ENCODE measurements at regions not wholly inside any gene's neighbourhood (a gene's known extent, or its start where the extent isn't known, plus 50 kb on each side); places are given as distances from the start of the nearest gene placed in this dataset.
"Not testable (repeated sequence)": the region's sequence is repeated elsewhere in the genome, so short reads cannot be mapped to it uniquely, and the experiment has no call there.

DNA sequence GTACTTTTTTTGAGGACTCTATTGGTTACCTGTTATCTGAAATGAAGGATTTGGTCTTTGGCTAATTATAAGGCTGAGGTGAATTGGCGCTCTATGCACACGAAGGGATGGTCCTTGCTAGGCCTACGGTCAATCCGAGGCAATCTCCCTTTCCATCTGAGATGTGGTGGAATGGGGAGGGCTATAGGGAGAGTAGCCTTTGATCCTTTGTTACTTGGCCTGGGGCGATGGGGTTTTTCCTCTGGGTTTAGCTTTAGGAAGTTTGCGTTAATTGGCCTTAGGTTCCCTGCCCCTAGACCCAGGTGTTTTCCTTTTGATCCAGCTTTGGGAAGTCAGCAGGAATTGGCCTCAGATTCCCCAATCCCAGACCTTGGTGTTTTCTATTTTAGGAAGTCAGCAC lies 102.1 kb upstream of the C9orf72 start:
- no peak for DNase-seq

GRCh38 chr9:27676827-27677226 lies 103.5 kb upstream of the C9orf72 start:
- DNase-seq: no peak

GRCh38 chr9:27679338-27679737 lies 106.1 kb upstream of the C9orf72 start:
- no peak for DNase-seq

- no peak for DNase-seq
Measured at GRCh38 chr9:27683181-27683580, 109.9 kb upstream of the C9orf72 start.

DNA sequence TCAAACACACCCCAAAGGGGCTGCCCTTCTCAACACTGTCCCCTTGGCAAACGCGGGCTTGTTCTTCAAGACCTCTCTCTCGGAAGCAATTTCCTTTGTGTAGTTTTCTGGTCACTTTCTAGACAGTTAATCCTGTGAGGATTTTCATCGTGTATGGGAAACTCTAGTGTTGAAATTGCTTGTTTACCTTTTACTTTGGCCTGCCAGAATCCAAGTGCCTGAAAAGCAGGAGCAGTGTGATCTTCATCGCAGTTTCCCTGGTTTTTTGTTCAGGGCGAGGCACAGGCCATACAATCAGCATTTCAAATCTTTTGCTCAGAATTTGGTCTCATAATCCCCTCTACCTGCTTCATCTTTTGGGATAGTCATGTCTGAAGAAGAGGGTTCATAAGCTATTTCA lies 115.7 kb upstream of the C9orf72 start:
- no peak for DNase-seq

DNA sequence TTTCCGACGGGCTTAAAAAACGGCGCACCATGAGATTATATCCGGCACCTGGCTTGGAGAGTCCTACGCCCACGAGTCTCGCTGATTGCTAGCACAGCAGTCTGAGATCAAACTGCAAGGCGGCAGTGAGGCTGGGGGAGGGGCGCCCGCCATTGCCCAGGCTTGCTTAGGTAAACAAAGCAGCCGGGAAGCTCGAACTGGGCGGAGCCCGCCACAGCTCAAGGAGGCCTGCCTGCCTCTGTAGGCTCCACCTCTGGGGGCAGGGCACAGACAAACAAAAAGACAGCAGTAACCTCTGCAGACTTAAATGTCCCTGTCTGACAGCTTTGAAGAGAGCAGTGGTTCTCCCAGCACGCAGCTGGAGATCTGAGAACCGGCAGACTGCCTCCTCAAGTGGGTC lies 117.5 kb upstream of the C9orf72 start:
- not testable (repeated sequence) for DNase-seq

GRCh38 chr9:27699621-27700020 lies 126.3 kb upstream of the C9orf72 start:
- DNase-seq: no peak

GRCh38 chr9:27701016-27701415 lies 127.7 kb upstream of the C9orf72 start:
- no peak for DNase-seq

DNA sequence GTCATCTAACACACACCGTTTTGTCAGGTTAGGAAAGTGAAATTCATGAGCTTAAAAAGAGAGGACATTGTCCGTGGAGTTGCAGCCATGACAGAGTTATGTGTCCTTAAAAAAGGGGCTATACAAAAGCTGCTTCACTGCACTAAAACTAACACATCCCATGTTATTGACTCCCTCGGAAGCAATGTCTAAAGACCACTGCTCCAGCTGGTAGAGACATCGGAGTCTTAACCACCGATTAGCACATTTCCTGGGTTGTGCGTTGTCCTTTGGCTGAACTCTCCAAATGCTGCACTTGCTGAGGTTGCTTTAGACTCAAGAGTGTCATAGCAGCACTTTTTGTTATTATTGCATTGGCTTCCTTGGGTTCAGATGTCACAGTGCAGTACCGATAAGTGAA lies 128.3 kb upstream of the C9orf72 start:
- no peak for DNase-seq

GRCh38 chr9:27703216-27703980 lies 130.1 kb upstream of the C9orf72 start:
- DNase-seq: peak in 1 of 2 experiments; percentile 24

DNA sequence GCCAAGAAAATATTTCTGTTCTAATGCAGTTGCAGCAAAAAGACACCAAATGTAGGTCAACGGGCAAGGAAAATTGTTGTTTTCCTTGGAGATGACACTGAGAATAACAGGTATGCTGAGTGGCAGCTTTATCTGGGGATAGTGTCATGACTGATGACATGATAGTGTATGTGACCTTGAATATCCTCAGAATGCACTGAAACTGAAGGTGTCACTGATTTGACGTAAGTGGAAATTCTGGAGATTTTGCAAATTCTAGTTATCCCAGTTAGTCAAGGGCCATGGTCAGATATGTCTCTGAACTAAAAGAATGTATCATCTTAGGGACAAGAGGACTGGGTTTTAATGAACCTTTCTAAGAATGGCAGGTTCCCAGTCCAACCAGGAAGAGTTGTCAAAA lies 138.0 kb upstream of the C9orf72 start:
- no peak for DNase-seq

DNA sequence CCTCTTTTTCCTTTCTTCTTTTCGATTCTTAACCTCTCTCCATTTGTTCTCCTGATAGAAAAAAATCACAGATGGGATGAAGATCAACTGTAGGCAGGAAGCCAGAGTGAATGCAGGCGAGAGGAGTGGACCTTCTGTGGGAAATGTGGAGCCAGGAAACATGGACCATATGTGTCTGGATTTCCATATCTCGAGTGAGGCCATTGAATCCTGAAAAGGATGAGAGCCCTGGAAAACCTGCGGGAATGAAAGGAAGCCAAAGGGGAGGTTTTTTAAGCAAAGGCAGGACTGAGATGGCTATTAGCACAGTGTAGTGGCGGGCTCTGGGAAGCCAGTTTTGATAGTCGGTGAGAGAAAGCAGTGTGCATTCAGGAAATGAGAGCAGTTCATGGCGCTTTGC lies 139.5 kb upstream of the C9orf72 start:
- peak; percentile 66 to 88 for DNase-seq

DNA sequence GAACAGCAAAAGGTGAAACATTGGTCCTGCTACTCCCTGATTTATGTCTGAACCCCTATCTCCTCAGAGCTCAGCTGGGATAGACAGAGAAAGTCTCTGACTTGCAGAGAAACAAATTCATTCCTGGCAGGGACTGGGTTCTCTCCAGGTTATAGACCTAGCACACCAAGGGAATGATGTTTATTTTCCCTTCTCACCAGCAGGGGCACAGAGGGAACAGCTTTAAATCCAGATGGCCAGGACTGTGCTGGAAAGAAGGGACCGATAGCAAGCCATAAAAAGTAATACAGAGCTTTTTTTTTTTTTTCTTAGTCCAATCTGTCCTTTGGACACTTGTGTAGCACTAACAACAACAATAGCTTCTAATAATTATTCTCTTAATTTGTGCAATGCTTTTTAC lies 141.1 kb upstream of the C9orf72 start:
- peak; percentile 39 to 84 for DNase-seq

DNA sequence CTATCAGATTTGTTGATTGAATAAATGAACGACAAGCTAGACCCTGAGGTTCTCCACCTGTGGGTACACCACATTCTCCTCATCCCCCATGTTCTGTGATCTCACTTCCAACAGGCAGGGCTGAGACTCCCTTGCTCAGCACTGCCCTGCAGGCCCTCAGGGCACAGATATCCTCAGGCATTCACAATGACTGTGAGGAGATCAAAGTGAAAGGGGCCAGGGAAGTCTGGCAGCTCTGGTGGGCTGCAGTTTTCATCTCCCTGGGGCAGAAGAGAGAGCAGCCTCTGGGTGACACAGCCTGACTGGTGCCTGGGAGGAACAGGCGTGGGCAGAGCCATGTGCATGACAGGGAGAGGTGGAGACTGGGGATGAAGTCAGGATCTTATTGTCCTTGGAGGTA lies 142.4 kb upstream of the C9orf72 start:
- no peak for DNase-seq

- DNase-seq: no peak
Measured at GRCh38 chr9:27717991-27718390, 144.7 kb upstream of the C9orf72 start.

DNA sequence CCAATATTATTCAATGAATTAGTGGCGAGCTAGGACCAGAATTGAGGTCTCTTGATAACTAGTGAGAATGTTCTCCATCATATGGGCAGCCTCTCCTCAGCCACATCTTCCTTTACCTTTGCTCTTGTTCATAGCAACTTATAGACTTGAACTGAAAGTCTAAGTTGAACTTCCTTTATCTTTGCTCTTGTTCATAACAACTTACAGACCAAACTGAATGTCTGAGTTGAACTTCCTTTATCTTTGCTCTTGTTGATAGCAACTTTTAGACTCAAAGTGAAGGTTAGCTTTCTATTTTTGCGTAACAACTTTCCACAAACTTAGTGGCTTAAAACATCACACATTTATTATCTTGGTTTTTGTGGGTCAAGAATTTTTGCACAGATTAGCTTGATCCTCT lies 146.4 kb upstream of the C9orf72 start:
- no peak for DNase-seq

GRCh38 chr9:27722866-27723265 lies 149.6 kb upstream of the C9orf72 start:
- no peak for DNase-seq

DNA sequence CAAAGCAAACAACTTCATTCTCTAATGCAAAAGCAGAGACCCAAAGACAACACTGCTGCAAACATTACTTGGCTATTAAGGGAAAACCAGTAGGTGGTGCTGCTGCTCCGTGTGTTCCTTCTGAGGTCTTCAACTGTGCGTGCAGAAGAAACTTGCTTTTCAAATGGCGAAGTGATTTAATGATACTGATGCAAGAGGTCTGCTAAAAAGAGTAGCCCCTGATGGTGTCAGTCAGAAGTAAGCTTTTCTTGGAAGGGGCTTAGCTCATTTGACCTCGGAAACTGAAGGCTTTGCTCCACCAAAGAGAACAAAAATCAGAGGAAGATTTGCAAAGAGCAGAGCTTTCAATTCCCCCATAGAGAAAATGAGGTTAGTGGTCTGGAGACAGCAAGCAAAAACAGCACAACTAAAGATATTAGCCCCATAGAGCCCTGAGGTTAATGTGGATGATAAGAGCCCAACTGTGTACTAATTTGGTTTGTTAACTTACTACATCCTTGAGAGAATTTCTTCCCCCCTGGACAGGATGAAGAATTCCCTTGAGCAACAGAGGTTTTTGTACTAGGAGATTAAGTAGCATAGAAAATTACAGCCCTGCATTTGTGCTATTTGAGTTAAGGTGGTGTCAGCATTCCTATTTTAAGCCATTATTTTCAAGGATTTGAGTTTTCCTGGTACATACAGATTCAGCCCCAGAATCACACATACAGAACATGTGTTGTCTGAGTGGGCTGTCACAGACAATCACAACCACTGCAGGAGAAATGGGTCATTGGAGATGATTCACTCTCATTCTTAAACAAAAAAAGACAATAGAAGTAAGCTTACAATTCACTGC lies 153.2 kb upstream of the C9orf72 start:
- peak; percentile 82 to 89 for DNase-seq

GRCh38 chr9:27732494-27732893 lies 159.2 kb upstream of the C9orf72 start:
- DNase-seq: no peak

DNA sequence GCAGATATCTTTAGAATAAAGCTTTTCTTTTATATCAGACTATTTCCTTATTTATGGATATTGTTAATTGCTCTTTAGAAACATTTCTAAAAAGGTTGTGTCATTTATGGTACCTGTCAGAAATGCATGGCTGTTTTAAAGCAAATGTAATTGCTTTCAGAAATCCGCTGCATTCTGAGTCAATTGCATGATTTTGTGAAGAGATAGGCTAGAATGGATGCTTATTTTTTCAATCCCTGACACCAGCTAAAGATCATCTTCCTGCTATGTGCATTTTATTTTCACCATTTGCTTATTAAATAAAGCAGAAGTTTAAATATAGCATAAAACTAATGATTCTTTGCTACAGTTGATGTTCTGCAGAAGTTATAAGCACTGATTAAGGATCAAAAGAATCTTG lies 170.2 kb upstream of the C9orf72 start:
- DNase-seq: no peak

DNA sequence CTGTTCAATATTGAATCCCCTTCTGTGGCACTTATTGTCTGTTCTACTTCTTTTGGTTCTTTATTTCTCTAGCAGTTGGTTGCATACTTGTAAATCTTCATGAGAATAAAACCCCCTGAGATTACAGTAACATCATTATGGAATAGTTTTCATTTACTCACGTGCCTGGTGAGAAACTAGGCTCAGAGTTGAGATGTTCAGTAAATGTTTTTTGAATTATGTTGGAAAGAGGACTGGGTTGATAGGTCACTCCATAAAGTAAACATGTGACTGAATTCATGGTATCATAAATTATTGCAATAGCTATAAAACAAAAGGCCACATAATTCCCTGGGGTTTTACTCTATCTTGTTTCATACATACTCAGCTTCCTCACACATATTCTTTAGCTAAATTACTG lies 174.2 kb upstream of the C9orf72 start:
- DNase-seq: no peak

- peak in 1 of 2 experiments; percentile 60 for DNase-seq
Measured at GRCh38 chr9:27749838-27750237, 176.6 kb upstream of the C9orf72 start.

DNA sequence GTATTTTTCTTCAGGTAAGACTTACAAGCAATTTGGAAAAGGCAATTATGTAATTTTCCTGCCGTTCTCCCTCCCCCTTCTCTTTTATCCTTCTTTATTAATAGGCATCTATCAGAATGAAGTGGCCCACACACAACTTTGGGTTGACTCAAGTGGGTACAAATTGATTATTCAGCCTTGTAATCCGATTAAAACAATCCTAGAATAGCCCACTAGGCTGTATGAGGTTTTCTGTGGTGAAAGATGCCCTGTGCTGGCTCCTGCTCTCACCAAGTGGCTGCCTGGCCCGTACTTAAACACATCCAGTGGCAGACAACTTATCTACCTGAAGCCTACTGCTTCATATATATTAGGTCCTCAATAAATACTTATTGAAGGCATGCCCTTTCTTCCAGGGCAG lies 177.3 kb upstream of the C9orf72 start:
- DNase-seq: no peak

- no peak for DNase-seq
Measured at GRCh38 chr9:27752069-27752468, 178.8 kb upstream of the C9orf72 start.
